Suprapubic skin (tissue), 3 donors: ENCODE measurements at regions not wholly inside any gene's neighbourhood (a gene's known extent, or its start where the extent isn't known, plus 50 kb on each side); places are given as distances from the start of the nearest gene placed in this dataset.

Experiments
- CTCF ChIP-seq, 2 donors: fragments of 200-600 bp in 1 of 2; fragments of 450-650 bp in 1 of 2; sonication (generic) in 1 of 2; IDR thresholded peaks; one replicate each; pipeline ENCODE4 v1.5.1; 2016 to 2019; ENCODE audit warnings: antibody characterized with exemption in 2 of 2, mild to moderate bottlenecking in 1 of 2, moderate library complexity in 1 of 2
- EP300 ChIP-seq: sonication (generic); formaldehyde crosslinking; IDR thresholded peaks from one replicate; pipeline ENCODE4 v1.6.1; 2017; ENCODE audit warnings: antibody characterized with exemption
- POLR2A ChIP-seq, 2 donors: fragments of 450-650 bp; IDR thresholded peaks; one replicate each; pipeline ENCODE4 v1.6.1; 2017; ENCODE audit warnings: antibody characterized with exemption in 2 of 2, mild to moderate bottlenecking in 2 of 2, moderate library complexity in 2 of 2

- TF ChIP-seq CTCF (IDR thresholded peaks at IDR 0.05) (no peak), EP300 (no peak), POLR2A (IDR thresholded peaks at IDR 0.05) (no peak)
Observed at GRCh38 chr2:8236391-8236790, 445.5 kb upstream of the ID2 start.
